AG04450 (cell line): ENCODE measurements at regions not wholly inside any gene's neighbourhood (a gene's known extent, or its start where the extent isn't known, plus 50 kb on each side); places are given as distances from the start of the nearest gene placed in this dataset.

Source experiments
- CTCF ChIA-PET: fragments of 300-600, 350-600 bp; formaldehyde crosslinking; extraction: SDS; loops from one replicate; lab custom pipeline; 2022; ENCODE audit warnings: antibody characterized with exemption, inconsistent platforms; lab: Charles Lee
- POLR2A ChIA-PET: fragments of 350-600 bp; formaldehyde crosslinking; extraction: SDS; loops from one replicate; lab custom pipeline; 2021; ENCODE audit warnings: antibody characterized with exemption, inconsistent platforms; lab: Yijun Ruan, JAX
- DNase-seq: peaks from one replicate; pipeline ENCODE4 v3.0.0-alpha.2; 2011; ENCODE audit warnings: low read depth, low spot score
- H3K27ac ChIP-seq: one replicate; pipeline ENCODE4 v1.5.1; 2012; ENCODE audit warnings: low read depth, low read length, control low read depth
- H3K27me3 ChIP-seq: one replicate; pipeline ENCODE4 v1.6.0; 2012; ENCODE audit warnings: low read length; ENCODE audit not compliant: control insufficient read depth, insufficient read depth
- H3K4me3 ChIP-seq: 2 replicates; pipeline ENCODE4 v1.5.1; 2011; ENCODE audit warnings: mild to moderate bottlenecking, low read depth, low read length, control low read depth
- H3K9me3 ChIP-seq: 2 replicates; pipeline ENCODE4 v1.5.1; 2012; ENCODE audit warnings: low read length; ENCODE audit not compliant: control insufficient read depth, insufficient read depth
- TF ChIP-seq, protein P1 (sequence below): IDR thresholded peaks from 2 replicates; pipeline ENCODE4 v1.5.1; 2011; ENCODE audit warnings: low read depth, low read length, control low read depth, inconsistent platforms

GRCh38 chr10:120161111-120161510 lies 268.6 kb downstream of the SEC23IP start:
- H3K27ac ChIP-seq, result no peak overlapping the region

GRCh38 chr10:120162471-120162870 lies 269.9 kb downstream of the SEC23IP start:
- H3K4me3 ChIP-seq, result no peak overlapping the region
- CTCF ChIA-PET, result no interaction called here
- no peak for DNase-seq
- TF ChIP-seq, protein P1, sequence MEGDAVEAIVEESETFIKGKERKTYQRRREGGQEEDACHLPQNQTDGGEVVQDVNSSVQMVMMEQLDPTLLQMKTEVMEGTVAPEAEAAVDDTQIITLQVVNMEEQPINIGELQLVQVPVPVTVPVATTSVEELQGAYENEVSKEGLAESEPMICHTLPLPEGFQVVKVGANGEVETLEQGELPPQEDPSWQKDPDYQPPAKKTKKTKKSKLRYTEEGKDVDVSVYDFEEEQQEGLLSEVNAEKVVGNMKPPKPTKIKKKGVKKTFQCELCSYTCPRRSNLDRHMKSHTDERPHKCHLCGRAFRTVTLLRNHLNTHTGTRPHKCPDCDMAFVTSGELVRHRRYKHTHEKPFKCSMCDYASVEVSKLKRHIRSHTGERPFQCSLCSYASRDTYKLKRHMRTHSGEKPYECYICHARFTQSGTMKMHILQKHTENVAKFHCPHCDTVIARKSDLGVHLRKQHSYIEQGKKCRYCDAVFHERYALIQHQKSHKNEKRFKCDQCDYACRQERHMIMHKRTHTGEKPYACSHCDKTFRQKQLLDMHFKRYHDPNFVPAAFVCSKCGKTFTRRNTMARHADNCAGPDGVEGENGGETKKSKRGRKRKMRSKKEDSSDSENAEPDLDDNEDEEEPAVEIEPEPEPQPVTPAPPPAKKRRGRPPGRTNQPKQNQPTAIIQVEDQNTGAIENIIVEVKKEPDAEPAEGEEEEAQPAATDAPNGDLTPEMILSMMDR, result no peak
- no peaks in the 10 kb centered on the region for H3K27me3 ChIP-seq
- H3K27ac ChIP-seq, result no peak overlapping the region
- POLR2A ChIA-PET, result no interaction called here
- peaks cover 11% of the 10 kb centered on the region for H3K9me3 ChIP-seq

More at GRCh38 chr10:120161111-120161510, 268.6 kb downstream of the SEC23IP start:
- Histone ChIP-seq H3K9me3 (peaks cover 11% of the 10 kb centered on the region), H3K4me3 (no peak overlapping the region), H3K27me3 (no peaks in the 10 kb centered on the region)
- DNase-seq, result no peak
- POLR2A ChIA-PET, result no interaction called here
- TF ChIP-seq, protein P1, result no peak
- CTCF ChIA-PET, result no interaction called here

DNA sequence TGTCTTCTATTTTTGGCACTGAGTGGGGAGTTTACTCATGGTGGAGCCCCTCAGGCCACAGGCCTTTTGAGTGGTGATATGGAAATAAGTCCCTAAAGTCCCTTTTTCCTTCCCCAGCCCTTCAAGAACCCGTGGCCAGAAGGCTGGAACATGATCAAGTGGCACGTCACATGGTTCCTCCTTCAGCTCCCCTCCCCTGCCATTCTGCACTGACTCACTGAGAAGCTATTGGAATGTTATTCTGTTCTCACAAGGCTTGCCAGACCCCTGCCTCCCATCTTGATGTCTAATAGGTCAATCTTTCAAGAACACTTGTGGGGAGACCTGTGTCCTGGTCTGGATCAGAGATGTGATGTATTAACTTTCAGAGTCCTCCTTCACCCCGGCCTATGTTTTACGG lies 279.8 kb downstream of the SEC23IP start:
- Histone ChIP-seq H3K27me3 (no peaks in the 10 kb centered on the region), H3K9me3 (peaks cover 5% of the 10 kb centered on the region), H3K4me3 (no peak overlapping the region), H3K27ac (no peak overlapping the region)
- ChIA-PET POLR2A (no interaction called here), CTCF (no interaction called here)
- TF ChIP-seq, protein P1, result no peak
- no peak for DNase-seq

- DNase-seq, result no peak
- no peak overlapping the region for H3K4me3 ChIP-seq
- CTCF ChIA-PET, result no interaction called here
- H3K27me3 ChIP-seq, result no peaks in the 10 kb centered on the region
- peaks cover 11% of the 10 kb centered on the region for H3K9me3 ChIP-seq
- POLR2A ChIA-PET, result no interaction called here
- TF ChIP-seq, protein P1, result no peak
- H3K27ac ChIP-seq, result no peak overlapping the region
These were observed 282.0 kb downstream of the SEC23IP start for GRCh38 chr10:120174491-120174890.

- Histone ChIP-seq H3K27me3 (no peaks in the 10 kb centered on the region), H3K4me3 (no peak overlapping the region), H3K9me3 (peaks cover 12% of the 10 kb centered on the region), H3K27ac (no peak overlapping the region)
- ChIA-PET CTCF (no interaction called here), POLR2A (no interaction called here)
- DNase-seq, result no peak
- TF ChIP-seq, protein P1, result no peak
These were observed 279.7 kb upstream of the PLPP4 start for GRCh38 chr10:120177330-120177729.
